H9 (cell line): ENCODE measurements at regions not wholly inside any gene's neighbourhood (a gene's known extent, or its start where the extent isn't known, plus 50 kb on each side); places are given as distances from the start of the nearest gene placed in this dataset.

ENCODE experiments used
- DNase-seq: peaks from one replicate; pipeline ENCODE4 v3.0.0-alpha.2; 2017
- H2AFZ ChIP-seq: one replicate; pipeline ENCODE4 v1.6.1; 2013; ENCODE audit warnings: mild to moderate bottlenecking, low read length, control low read depth, moderate library complexity
- H2AK5ac ChIP-seq: 2 replicates; pipeline ENCODE4 v1.6.1; 2013; ENCODE audit warnings: low read length, control low read depth, mixed read lengths; ENCODE audit not compliant: insufficient read length
- H2BK120ac ChIP-seq: one replicate; pipeline ENCODE4 v1.6.1; 2013; ENCODE audit warnings: low read depth, mild to moderate bottlenecking, low read length, control low read depth, inconsistent platforms; ENCODE audit not compliant: poor library complexity, severe bottlenecking
- H2BK12ac ChIP-seq: 2 replicates; pipeline ENCODE4 v1.6.1; 2013; ENCODE audit warnings: low read length, control low read depth, mixed read lengths, low read depth; ENCODE audit not compliant: insufficient read length
- H2BK15ac ChIP-seq: 2 replicates; pipeline ENCODE4 v1.6.1; 2013; ENCODE audit warnings: low read depth, low read length, control low read depth
- H2BK20ac ChIP-seq: one replicate; pipeline ENCODE4 v1.6.1; 2013; ENCODE audit warnings: low read depth, mild to moderate bottlenecking, low read length, control low read depth, inconsistent platforms; ENCODE audit not compliant: poor library complexity, severe bottlenecking
- H2BK5ac ChIP-seq: 2 replicates; pipeline ENCODE4 v1.6.1; 2013; ENCODE audit warnings: low read length, control low read depth, mixed read lengths; ENCODE audit not compliant: insufficient read length
- H3K14ac ChIP-seq: 2 replicates; pipeline ENCODE4 v1.6.1; 2013; ENCODE audit warnings: low read length, control low read depth; ENCODE audit not compliant: insufficient read depth
- H3K18ac ChIP-seq: 2 replicates; pipeline ENCODE4 v1.6.1; 2013; ENCODE audit warnings: low read depth, mild to moderate bottlenecking, mixed read lengths, low read length, control low read depth; ENCODE audit not compliant: insufficient read length
- H3K23ac ChIP-seq: 2 replicates; pipeline ENCODE4 v1.6.1; 2013; ENCODE audit warnings: low read length, control low read depth, mixed read lengths, low read depth; ENCODE audit not compliant: insufficient read length
- H3K23me2 ChIP-seq: 2 replicates; pipeline ENCODE4 v1.6.1; 2013; ENCODE audit warnings: low read depth, mild to moderate bottlenecking, mixed read lengths, low read length, control low read depth; ENCODE audit not compliant: insufficient read length, poor library complexity, severe bottlenecking
- H3K27ac ChIP-seq: 2 replicates; pipeline ENCODE4 v1.5.1; 2013; ENCODE audit warnings: low read length, control low read depth, mixed read lengths, low read depth; ENCODE audit not compliant: insufficient read length
- H3K27me3 ChIP-seq: 2 replicates; pipeline ENCODE4 v1.6.1; 2013; ENCODE audit warnings: low read length, control low read depth, inconsistent platforms; ENCODE audit not compliant: insufficient read depth
- H3K4ac ChIP-seq: 2 replicates; pipeline ENCODE4 v1.6.1; 2013; ENCODE audit warnings: low read depth, mild to moderate bottlenecking, control low read depth, inconsistent platforms, low read length, moderate library complexity
- H3K4me1 ChIP-seq: 2 replicates; pipeline ENCODE4 v1.6.1; 2013; ENCODE audit warnings: low read length, control low read depth, inconsistent platforms; ENCODE audit not compliant: insufficient read depth
- H3K4me2 ChIP-seq: 2 replicates; pipeline ENCODE4 v1.6.1; 2013; ENCODE audit warnings: low read length, control low read depth, mixed read lengths; ENCODE audit not compliant: insufficient read length, insufficient read depth
- H3K56ac ChIP-seq: 2 replicates; pipeline ENCODE4 v1.6.1; 2013; ENCODE audit warnings: low read depth, mild to moderate bottlenecking, mixed read lengths, low read length, control low read depth; ENCODE audit not compliant: insufficient read length
- H3K79me1 ChIP-seq: 2 replicates; pipeline ENCODE4 v1.6.1; 2013; ENCODE audit warnings: low read depth, mild to moderate bottlenecking, moderate library complexity, low read length, control low read depth, inconsistent platforms; ENCODE audit not compliant: insufficient read depth, poor library complexity, severe bottlenecking
- H3K79me2 ChIP-seq: 2 replicates; pipeline ENCODE4 v1.6.1; 2013; ENCODE audit warnings: low read length, control low read depth, inconsistent platforms; ENCODE audit not compliant: insufficient read depth
- H3K9ac ChIP-seq: 2 replicates; pipeline ENCODE4 v1.6.1; 2013; ENCODE audit warnings: low read length, control low read depth, mixed read lengths; ENCODE audit not compliant: insufficient read length; ENCODE audit errors: extremely low read depth
- H3K9me3 ChIP-seq: one replicate; pipeline ENCODE4 v1.6.1; 2013; ENCODE audit warnings: low read depth, low read length, inconsistent platforms; ENCODE audit not compliant: control insufficient read depth
- H3T11ph ChIP-seq: one replicate; pipeline ENCODE4 v1.6.1; 2013; ENCODE audit warnings: mild to moderate bottlenecking, low read length, control low read depth, inconsistent platforms
- H4K20me1 ChIP-seq: one replicate; pipeline ENCODE4 v1.6.1; 2013; ENCODE audit not compliant: control insufficient read depth, insufficient read length, insufficient read depth
- H4K5ac ChIP-seq: 2 replicates; pipeline ENCODE4 v1.6.1; 2013; ENCODE audit warnings: low read depth, mild to moderate bottlenecking, mixed read lengths, low read length, control low read depth; ENCODE audit not compliant: insufficient read length
- H4K8ac ChIP-seq: replicated peaks from 2 replicates; pipeline ENCODE4 v1.6.1; 2013; ENCODE audit warnings: low read length, control low read depth, mixed read lengths, low read depth; ENCODE audit not compliant: insufficient read length
- H4K91ac ChIP-seq: 2 replicates; pipeline ENCODE4 v1.6.1; 2013; ENCODE audit warnings: low read depth, mild to moderate bottlenecking, moderate library complexity, mixed read lengths, low read length, control low read depth; ENCODE audit not compliant: insufficient read length
- H3K27ac Mint-ChIP-seq, 3 experiments: 2 replicates in 2 of 3; 3 replicates in 1 of 3; pipeline ENCODE4 v1.8.0; 2020 to 2021; ENCODE audit warnings: mixed read lengths in 3 of 3, mild to moderate bottlenecking in 1 of 3, moderate library complexity in 1 of 3
- H3K27me3 Mint-ChIP-seq: 2 replicates; pipeline ENCODE4 v1.8.0; 2021; ENCODE audit warnings: low read depth, mild to moderate bottlenecking, moderate library complexity, mixed read lengths
- H3K36me3 Mint-ChIP-seq, 3 experiments: 2 replicates in 2 of 3; 3 replicates in 1 of 3; pipeline ENCODE4 v1.8.0; 2020 to 2021; ENCODE audit warnings: low read depth in 3 of 3, mixed read lengths in 3 of 3; ENCODE audit not compliant: insufficient read depth in 1 of 3
- H3K4me1 Mint-ChIP-seq, 2 experiments: 2 replicates each; pipeline ENCODE4 v1.8.0; 2020; ENCODE audit warnings: mixed read lengths in 2 of 2
- H3K4me3 Mint-ChIP-seq, 2 experiments: 2 replicates in 1 of 2; 3 replicates in 1 of 2; pipeline ENCODE4 v1.8.0; 2020 to 2021; ENCODE audit warnings: mild to moderate bottlenecking in 2 of 2, mixed read lengths in 2 of 2, moderate library complexity in 1 of 2
- H3K9me3 Mint-ChIP-seq, 2 experiments: 2 replicates in 1 of 2; 3 replicates in 1 of 2; pipeline ENCODE4 v1.8.0; 2020; ENCODE audit warnings: mild to moderate bottlenecking in 2 of 2, mixed read lengths in 2 of 2, moderate library complexity in 1 of 2
- WGBS: extraction: QIAGEN DNeasy Blood & Tissue Kit; methylation state at CpG from one replicate; pipeline ENCODE4 v1.1.7; 2013; ENCODE audit warnings: missing lambda C conversion rate, low lambda C conversion rate, mixed read lengths; ENCODE audit not compliant: insufficient read length; ENCODE audit errors: extremely low coverage; 5-methylcytosine and 5-hydroxymethylcytosine counted together
- TF ChIP-seq, protein P1 (sequence below): fragments of 200-600 bp; sonication (generic); conservative IDR thresholded peaks from 3 replicates; pipeline ENCODE4 v1.8.0; 2021; ENCODE audit warnings: antibody characterized with exemption, mild to moderate bottlenecking

DNA sequence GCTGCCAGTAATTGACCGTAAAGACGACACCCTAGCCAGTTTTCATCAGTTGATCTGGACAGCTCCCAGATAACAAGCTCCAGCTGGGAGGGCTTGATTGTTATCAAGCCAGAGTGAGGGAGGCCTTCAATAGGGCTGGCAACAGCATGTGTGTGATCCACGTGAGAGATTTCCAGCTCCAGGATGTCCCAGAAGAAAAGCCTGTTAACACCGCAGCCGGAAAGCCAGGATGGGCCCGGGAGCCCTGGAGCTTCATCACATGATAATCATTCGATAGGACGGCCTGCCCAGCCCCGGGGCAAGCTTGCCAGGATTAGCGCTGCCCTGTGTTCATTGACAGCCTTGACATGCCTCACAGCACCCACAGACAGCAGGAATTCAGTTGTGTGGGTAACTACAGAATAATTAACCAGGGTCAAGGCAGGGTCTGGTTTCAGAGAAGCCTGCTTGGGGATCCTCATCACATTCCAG, 182.5 kb downstream of the C1D start:
- Mint-ChIP-seq H3K27ac (no peak overlapping the region), H3K36me3 (no peaks in the 10 kb centered on the region), H3K4me1 (peaks cover 12 to 15% of the 10 kb centered on the region in 2 experiments), H3K9me3 (no peaks in the 10 kb centered on the region), H3K4me3 (no peak overlapping the region), H3K27me3 (peaks cover 2% of the 10 kb centered on the region; the same call in 1 of the 2 replicates)
- Histone ChIP-seq H3K18ac (no peak overlapping the region), H4K20me1 (no peaks in the 10 kb centered on the region), H2BK12ac (no peak overlapping the region), H2BK120ac (no peak overlapping the region), H3K56ac (no peak overlapping the region), H3K27me3 (no peaks in the 10 kb centered on the region; the same call in 1 of the 2 replicates), H3K23me2 (no peaks in the 10 kb centered on the region), H3K23ac (no peak overlapping the region), H2AFZ (no peak overlapping the region), H3K79me2 (no peaks in the 10 kb centered on the region), H3T11ph (no peak overlapping the region), H4K91ac (no peak overlapping the region), H2BK20ac (no peak overlapping the region), H2BK5ac (no peak overlapping the region), H4K8ac (no peak overlapping the region), H3K27ac (no peak overlapping the region), H2BK15ac (no peak overlapping the region), H3K9me3 (no peaks in the 10 kb centered on the region), H3K14ac (no peak overlapping the region), H3K4ac (no peak overlapping the region), H3K79me1 (no peaks in the 10 kb centered on the region), H3K9ac (no peak overlapping the region), H2AK5ac (no peak overlapping the region), H3K4me1 (peaks cover 2% of the 10 kb centered on the region; the same call in 1 of the 2 replicates), H3K4me2 (no peak overlapping the region), H4K5ac (no peak overlapping the region)
- DNase-seq: no peak
- TF ChIP-seq, protein P1, sequence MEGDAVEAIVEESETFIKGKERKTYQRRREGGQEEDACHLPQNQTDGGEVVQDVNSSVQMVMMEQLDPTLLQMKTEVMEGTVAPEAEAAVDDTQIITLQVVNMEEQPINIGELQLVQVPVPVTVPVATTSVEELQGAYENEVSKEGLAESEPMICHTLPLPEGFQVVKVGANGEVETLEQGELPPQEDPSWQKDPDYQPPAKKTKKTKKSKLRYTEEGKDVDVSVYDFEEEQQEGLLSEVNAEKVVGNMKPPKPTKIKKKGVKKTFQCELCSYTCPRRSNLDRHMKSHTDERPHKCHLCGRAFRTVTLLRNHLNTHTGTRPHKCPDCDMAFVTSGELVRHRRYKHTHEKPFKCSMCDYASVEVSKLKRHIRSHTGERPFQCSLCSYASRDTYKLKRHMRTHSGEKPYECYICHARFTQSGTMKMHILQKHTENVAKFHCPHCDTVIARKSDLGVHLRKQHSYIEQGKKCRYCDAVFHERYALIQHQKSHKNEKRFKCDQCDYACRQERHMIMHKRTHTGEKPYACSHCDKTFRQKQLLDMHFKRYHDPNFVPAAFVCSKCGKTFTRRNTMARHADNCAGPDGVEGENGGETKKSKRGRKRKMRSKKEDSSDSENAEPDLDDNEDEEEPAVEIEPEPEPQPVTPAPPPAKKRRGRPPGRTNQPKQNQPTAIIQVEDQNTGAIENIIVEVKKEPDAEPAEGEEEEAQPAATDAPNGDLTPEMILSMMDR: no peak
- no CpG with 5 or more reads among the region's 10 CpGs for WGBS
